Naive B cell (primary cell): ENCODE measurements at regions not wholly inside any gene's neighbourhood (a gene's known extent, or its start where the extent isn't known, plus 50 kb on each side); places are given as distances from the start of the nearest gene placed in this dataset.

Source experiments
- ATAC-seq, 2 donors: fragments of 150-1000 bp; cut with Tn5 transposase; 2 replicates each; pipeline ENCODE4 v1.10.0; 2021; ENCODE audit warnings: low read depth in 2 of 2, mild to moderate bottlenecking in 2 of 2, moderate library complexity in 2 of 2
- DNase-seq: peaks from one replicate; pipeline ENCODE4 v3.0.0; 2022
- H3K27ac Mint-ChIP-seq, 6 donors: one replicate each; pipeline ENCODE4 v1.8.0; 2020 to 2022; ENCODE audit warnings: mild to moderate bottlenecking in 6 of 6, mixed read lengths in 6 of 6, moderate library complexity in 5 of 6, inconsistent platforms in 2 of 6
- H3K27me3 Mint-ChIP-seq, 3 donors: one replicate each; pipeline ENCODE4 v1.8.0; 2021 to 2022; ENCODE audit warnings: mixed read lengths in 3 of 3, mild to moderate bottlenecking in 1 of 3
- H3K36me3 Mint-ChIP-seq, 2 donors: one replicate each; pipeline ENCODE4 v1.8.0; 2020 to 2022; ENCODE audit warnings: mixed read lengths in 2 of 2, inconsistent platforms in 1 of 2, mild to moderate bottlenecking in 1 of 2
- H3K4me1 Mint-ChIP-seq, 3 donors: one replicate each; pipeline ENCODE4 v1.8.0; 2020 to 2022; ENCODE audit warnings: mixed read lengths in 3 of 3, inconsistent platforms in 1 of 3, mild to moderate bottlenecking in 1 of 3, moderate library complexity in 1 of 3
- H3K4me3 Mint-ChIP-seq, 8 donors: one replicate each; pipeline ENCODE4 v1.8.0; 2020 to 2022; ENCODE audit warnings: mild to moderate bottlenecking in 8 of 8, mixed read lengths in 8 of 8, moderate library complexity in 8 of 8, inconsistent platforms in 2 of 8
- H3K9me3 Mint-ChIP-seq, 7 donors: one replicate each; pipeline ENCODE4 v1.8.0; 2020 to 2022; ENCODE audit warnings: mixed read lengths in 7 of 7, mild to moderate bottlenecking in 5 of 7, inconsistent platforms in 2 of 7, moderate library complexity in 1 of 7

DNA sequence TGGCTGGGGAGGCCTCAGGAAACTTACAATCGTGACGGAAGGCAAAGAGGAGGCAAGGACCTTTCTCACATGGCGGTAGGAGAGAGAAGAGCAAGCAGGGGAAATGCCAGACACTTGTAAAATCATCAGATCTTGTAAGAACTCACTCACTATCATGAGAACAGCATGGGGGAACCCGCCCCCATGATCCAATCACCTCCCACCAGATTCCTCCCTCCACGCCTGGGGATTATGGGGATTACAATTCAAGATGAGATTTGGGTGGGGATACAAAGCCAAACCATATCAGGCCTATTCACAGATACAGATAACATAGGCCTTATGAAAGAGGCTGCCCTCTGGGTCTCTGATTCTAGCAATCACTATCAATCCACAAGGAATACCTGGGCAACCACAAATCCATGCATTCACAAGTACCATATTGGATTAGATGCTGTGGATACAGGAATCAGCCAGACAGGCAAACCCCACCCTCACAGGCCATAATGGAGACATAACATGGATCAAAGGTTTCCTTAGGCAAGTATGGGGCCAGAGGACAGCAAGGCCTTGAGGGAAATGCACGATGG, 284.9 kb downstream of the SOX9 start:
- Mint-ChIP-seq H3K36me3 (no peaks in the 10 kb centered on the region), H3K4me3 (no peak overlapping the region), H3K27me3 (no peaks in the 10 kb centered on the region), H3K27ac (peak overlapping the region in 1 of 6 donors; percentile 19), H3K4me1 (no peaks in the 10 kb centered on the region), H3K9me3 (peaks cover 0 to 8% (median 2%) of the 10 kb centered on the region in 7 donors)
- ATAC-seq, result no peak
- DNase-seq, result no peak

DNA sequence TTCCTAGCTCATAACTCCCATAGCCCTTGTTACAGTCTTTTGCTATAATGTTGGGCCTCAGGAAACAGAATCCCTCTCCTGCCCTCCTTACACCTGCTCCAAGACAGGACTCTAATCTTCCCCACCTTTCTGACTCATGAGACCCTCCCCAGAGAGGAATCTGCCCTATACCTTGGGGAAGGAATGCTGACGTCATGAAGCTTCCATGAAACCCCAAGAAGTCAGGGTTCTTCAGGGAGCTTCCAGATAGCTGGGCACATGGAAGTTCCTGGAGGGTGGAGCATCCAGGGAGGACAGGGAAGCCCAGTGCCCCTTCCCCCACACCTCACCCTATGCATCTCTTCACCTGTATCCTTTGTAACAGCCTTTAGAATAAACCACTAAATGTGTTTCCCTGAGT, 285.7 kb downstream of the SOX9 start:
- H3K27ac Mint-ChIP-seq, result no peak overlapping the region
- H3K4me1 Mint-ChIP-seq, result no peaks in the 10 kb centered on the region
- H3K27me3 Mint-ChIP-seq, result peaks cover 0 to 3% (median 0%) of the 10 kb centered on the region in 3 donors
- ATAC-seq (no peak), DNase-seq (no peak)
- no peaks in the 10 kb centered on the region for H3K36me3 Mint-ChIP-seq
- peaks cover 0 to 5% (median 3%) of the 10 kb centered on the region in 7 donors for H3K9me3 Mint-ChIP-seq
- H3K4me3 Mint-ChIP-seq, result no peak overlapping the region

DNA sequence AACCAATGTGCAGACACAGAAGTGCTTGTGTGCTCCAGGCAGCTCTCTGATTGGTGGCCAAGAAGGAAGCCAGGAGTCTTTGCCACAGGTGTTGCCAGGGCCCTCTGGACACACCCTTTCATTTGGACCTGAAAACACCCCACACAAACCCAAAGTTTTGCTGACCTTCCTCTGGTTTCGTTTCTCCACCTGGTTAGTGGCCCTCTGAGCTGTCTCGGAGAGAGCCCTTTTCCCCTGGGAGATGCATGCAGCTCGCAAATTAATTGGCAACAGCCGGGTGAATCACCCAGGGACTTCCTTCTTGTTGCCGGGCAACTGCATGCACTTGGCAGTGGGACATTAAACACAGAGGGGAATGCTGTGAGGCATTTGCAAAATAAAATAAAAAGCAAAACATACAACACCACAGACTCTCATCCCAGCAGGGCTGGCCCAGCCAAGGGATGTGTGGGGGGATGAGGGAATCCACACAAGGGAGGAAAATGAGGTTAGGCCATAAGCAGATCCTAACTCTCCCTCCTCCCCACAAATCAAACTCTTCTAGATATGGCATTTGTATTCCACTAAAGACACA, 286.6 kb downstream of the SOX9 start:
- no peak for DNase-seq
- Mint-ChIP-seq H3K27ac (no peak overlapping the region), H3K4me3 (no peak overlapping the region), H3K9me3 (peaks cover 0 to 4% (median 2%) of the 10 kb centered on the region in 7 donors), H3K36me3 (no peaks in the 10 kb centered on the region), H3K27me3 (peaks cover 0 to 3% (median 0%) of the 10 kb centered on the region in 3 donors), H3K4me1 (no peaks in the 10 kb centered on the region)
- ATAC-seq, result no peak

DNA sequence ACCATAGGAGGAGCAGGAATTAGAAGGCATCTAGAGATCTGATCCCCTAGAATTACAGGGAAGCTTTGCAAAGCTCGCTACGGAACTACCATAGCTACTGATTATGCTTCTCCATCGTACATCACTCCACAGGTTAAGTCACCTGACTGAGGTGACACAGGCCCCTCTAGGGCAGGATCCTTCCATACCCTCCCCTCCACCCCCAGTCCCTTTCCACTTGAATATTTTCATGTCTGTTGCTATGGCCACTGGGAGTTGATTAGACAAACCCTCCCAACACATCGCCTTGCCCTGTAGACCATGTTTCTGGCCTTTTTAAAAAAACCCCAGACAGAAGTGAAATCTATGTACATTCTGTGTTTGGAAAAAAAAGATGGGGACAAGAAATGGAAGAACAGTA, 287.1 kb downstream of the SOX9 start:
- ATAC-seq (no peak), DNase-seq (no peak)
- Mint-ChIP-seq H3K36me3 (no peaks in the 10 kb centered on the region), H3K9me3 (peaks cover 0 to 8% (median 4%) of the 10 kb centered on the region in 7 donors), H3K27me3 (peaks cover 0 to 3% (median 0%) of the 10 kb centered on the region in 3 donors), H3K4me3 (no peak overlapping the region), H3K27ac (no peak overlapping the region), H3K4me1 (no peaks in the 10 kb centered on the region)

DNA sequence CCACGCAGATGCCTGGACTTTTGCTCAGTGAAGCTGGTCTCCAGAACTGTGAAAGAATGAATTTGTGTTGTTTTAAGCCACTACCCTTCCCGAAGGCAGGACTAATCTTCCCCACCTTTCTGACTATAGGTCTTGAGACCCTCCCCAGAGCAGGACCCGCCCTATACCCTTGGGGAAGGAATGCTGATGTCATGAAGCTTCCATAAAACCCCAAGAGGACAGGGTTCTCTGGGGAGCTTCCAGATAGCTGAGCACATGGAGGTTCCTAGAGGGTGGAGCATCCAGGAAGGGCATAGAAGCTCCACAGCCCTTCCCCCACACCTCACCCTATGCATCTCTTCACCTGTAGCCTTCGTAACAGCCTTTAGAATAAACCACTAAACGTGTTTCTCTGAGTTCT, 287.8 kb downstream of the SOX9 start:
- DNase-seq, result no peak
- Mint-ChIP-seq H3K4me1 (no peaks in the 10 kb centered on the region), H3K27ac (no peak overlapping the region), H3K27me3 (peaks cover 0 to 3% (median 0%) of the 10 kb centered on the region in 3 donors), H3K9me3 (peaks cover 0 to 11% (median 4%) of the 10 kb centered on the region in 7 donors), H3K4me3 (no peak overlapping the region), H3K36me3 (no peaks in the 10 kb centered on the region)
- ATAC-seq, result no peak

DNA sequence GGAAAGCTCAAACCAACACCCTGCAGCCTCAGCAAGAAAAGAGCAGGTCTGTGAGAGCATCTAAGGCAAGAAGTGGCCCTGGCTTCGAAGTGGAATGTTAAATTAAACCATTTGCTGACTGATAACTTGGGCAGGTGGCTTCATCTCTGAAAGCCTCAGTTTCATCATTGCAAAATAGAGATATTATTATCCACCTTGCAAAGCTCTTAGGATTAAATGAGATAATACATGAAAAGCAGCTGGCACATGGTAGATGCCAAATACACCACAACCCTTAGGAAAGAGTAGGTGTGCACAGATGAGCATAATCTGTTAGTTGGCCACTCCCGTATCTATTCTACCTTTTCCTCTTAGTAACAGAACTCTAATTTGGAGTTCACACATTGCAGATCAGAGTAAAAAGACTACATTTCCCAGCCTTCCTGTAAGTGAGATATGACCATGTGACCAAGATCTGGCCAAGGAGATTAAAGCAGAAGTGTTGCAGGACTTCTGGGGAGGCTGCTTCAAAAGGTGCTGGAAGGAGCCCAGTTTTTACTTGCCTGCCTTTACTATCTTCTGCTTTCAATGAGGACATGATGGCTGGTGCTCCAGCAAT, 288.7 kb downstream of the SOX9 start:
- Mint-ChIP-seq H3K9me3 (peaks cover 0 to 11% (median 5%) of the 10 kb centered on the region in 7 donors), H3K27ac (no peak overlapping the region), H3K36me3 (no peaks in the 10 kb centered on the region), H3K4me1 (no peaks in the 10 kb centered on the region), H3K4me3 (peak overlapping the region in 1 of 8 donors; percentile 52), H3K27me3 (peaks cover 0 to 3% (median 0%) of the 10 kb centered on the region in 3 donors)
- ATAC-seq, result no peak
- DNase-seq, result no peak

DNA sequence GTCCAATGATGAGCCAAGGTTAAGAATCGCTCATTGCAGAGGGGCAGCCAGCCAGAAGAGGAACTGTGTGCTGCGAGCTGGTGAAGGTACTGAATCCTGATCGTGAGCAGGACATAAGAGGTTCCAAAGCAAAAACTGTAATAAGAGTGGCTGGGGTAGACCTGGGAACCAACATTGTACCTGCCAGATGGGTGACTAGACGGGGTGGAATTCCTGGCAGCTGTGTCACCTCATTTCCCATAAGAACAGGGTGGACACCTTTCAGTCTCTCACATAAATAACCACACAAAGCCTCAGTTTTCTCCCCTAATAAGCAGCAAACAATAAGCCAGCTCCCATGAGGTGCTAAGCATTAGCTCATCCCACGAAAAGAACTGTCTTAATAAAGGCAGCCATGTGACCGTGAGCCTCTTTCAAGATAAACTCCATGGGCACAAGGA, 290.3 kb downstream of the SOX9 start:
- Mint-ChIP-seq H3K36me3 (peaks cover 0 to 6% of the 10 kb centered on the region in 2 donors), H3K4me3 (no peak overlapping the region), H3K27me3 (peaks cover 0 to 3% (median 0%) of the 10 kb centered on the region in 3 donors), H3K27ac (no peak overlapping the region), H3K4me1 (no peaks in the 10 kb centered on the region), H3K9me3 (peaks cover 0 to 21% (median 5%) of the 10 kb centered on the region in 7 donors)
- DNase-seq (no peak), ATAC-seq (no peak)

DNA sequence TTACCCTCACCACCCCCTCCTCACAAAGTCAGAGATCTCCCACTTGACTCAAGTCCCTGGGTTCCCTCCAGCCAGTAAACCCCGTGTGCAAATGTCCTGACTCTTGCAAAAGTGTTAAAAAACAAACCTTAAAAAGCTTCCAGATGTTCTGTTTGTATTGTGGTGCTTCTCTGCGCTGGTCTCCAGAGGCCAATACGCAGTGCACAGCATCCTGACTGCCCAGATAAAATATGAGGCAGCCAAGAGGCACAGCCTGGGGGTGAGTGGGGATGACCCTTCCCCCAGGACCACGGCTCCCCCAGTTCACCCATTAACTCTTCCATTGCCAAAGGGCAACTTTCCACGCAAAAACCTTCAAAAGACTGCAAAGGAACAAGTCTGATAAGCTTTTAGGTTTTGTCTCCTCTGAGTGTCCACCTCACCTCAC, 291.8 kb downstream of the SOX9 start:
- H3K4me3 Mint-ChIP-seq, result no peak overlapping the region
- no peaks in the 10 kb centered on the region for H3K4me1 Mint-ChIP-seq
- no peak for ATAC-seq

DNA sequence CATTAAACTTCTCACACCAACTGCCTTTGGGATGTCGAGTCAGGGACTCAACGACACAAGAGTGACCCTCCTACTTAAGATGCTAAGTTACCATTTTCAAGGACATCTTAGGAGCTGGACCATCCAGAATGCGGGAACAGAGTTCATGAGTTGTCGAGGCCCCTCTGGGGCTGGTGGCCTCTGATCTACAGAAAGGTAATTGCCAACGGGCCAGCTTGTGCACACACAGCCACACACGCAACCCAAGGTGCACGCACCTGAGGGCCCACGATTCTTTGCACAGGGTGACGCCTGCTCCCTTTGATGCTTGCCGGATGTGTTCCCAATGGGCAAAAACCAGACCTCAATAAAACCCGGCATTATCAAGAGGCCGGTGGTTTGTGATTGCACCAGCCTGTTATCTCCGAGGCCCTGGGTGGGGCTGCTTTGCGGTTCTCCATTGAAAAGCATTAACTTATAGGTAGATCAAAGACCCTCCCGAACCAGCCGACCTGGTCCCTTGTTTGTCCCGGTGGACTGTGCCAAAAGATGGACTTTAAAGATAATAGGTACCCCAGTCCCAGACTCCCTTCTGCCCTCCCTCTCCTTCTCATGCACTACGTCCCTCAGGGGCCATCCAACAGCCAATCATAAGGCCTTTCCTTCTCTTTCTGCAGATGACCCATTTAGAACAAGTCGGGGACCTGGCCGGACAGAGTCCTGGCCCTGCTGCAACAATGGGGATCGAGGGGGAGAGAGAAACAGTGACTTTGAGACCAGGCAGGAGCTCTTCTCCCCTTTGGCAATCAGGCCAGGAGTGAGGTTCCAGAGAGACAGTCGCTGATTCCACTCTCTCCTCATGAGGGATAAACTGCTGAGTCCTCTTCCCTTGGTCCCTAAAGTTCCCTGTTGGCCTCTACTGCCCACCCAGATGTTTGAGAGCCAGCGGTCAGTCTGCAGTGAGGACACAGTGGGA, 292.5 kb downstream of the SOX9 start:
- Mint-ChIP-seq H3K4me3 (no peak overlapping the region), H3K4me1 (no peaks in the 10 kb centered on the region), H3K9me3 (peaks cover 7 to 32% (median 10%) of the 10 kb centered on the region in 7 donors), H3K36me3 (peaks cover 0 to 14% of the 10 kb centered on the region in 2 donors), H3K27me3 (peaks cover 0 to 3% (median 0%) of the 10 kb centered on the region in 3 donors), H3K27ac (no peak overlapping the region)
- DNase-seq (no peak), ATAC-seq (no peak)

More for the DNA sequence above, 291.8 kb downstream of the SOX9 start:
- peaks cover 0 to 3% (median 0%) of the 10 kb centered on the region in 3 donors for H3K27me3 Mint-ChIP-seq
- H3K9me3 Mint-ChIP-seq, result peaks cover 5 to 28% (median 8%) of the 10 kb centered on the region in 7 donors
- no peak overlapping the region for H3K27ac Mint-ChIP-seq
- DNase-seq, result no peak
- H3K36me3 Mint-ChIP-seq, result peaks cover 0 to 11% of the 10 kb centered on the region in 2 donors

DNA sequence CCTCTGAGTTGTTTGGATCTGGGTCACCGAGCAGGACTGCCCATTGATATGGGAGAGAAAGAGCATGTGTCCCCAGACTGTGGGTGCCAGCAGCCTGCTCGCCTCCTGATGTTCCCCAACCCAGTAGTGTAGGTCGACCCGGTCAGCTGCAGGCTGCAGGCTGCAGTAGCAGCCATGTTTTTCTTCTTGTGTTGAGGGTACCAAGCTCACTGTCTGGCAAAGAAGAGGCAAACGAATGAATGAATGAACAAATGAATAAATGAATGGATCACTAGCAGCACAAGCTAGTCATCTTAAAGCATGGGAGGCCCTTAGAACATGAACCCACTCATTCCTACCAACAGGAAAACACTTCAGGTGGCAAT, 293.2 kb downstream of the SOX9 start:
- H3K36me3 Mint-ChIP-seq, result peaks cover 0 to 15% of the 10 kb centered on the region in 2 donors
- DNase-seq, result no peak
- no peaks in the 10 kb centered on the region for H3K4me1 Mint-ChIP-seq
- no peak overlapping the region for H3K4me3 Mint-ChIP-seq
- H3K27me3 Mint-ChIP-seq, result peaks cover 0 to 7% (median 0%) of the 10 kb centered on the region in 3 donors
- ATAC-seq, result no peak
- H3K9me3 Mint-ChIP-seq, result peaks cover 10 to 37% (median 15%) of the 10 kb centered on the region in 7 donors
- no peak overlapping the region for H3K27ac Mint-ChIP-seq

DNA sequence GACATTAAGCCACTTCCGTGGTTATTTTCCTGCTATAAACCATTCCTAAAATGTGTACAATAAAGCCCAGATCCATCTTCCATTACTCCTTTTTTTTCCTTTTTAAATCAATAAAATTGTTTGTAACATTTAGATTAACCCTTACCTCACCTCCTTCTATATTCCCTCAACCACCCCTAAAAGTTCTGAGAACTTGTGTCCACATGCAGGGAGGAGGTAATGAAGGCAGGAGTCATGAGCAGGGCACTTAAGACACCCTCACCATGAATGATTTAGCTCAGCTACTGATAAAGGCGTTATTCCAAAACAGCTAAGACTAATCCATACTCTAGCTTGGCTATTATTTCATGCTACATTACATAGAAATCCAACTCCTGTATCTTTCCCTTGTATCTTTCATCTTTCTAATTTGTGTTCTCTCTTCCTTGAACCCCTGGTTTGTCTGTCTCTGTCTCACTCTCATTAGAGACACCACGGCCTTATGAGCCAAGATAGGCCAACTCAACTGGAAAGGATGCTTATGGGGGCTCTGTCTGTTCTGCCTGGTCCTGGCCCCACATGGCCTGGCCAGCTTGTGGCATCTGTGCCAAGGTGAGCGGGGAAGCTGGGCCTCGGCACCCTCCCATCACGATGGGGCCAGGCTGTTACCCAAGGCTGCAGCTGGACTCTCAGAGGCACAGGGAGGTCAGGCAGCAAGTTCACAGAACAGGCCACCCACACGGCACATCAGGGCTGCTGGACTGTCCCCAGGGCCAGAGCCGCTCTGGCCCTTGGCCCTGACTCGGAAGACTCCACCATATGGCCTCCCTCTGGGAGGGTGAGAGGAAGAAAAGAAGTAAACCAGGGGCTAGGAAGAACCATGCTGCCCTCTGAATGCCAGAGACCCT, 294.4 kb downstream of the SOX9 start:
- H3K36me3 Mint-ChIP-seq, result peaks cover 0 to 15% of the 10 kb centered on the region in 2 donors
- ATAC-seq (no peak), DNase-seq (no peak)
- H3K4me1 Mint-ChIP-seq, result no peaks in the 10 kb centered on the region
- H3K9me3 Mint-ChIP-seq, result peaks cover 10 to 39% (median 15%) of the 10 kb centered on the region in 7 donors
- H3K4me3 Mint-ChIP-seq, result no peak overlapping the region
- H3K27me3 Mint-ChIP-seq, result peaks cover 0 to 9% (median 0%) of the 10 kb centered on the region in 3 donors
- H3K27ac Mint-ChIP-seq, result no peak overlapping the region

DNA sequence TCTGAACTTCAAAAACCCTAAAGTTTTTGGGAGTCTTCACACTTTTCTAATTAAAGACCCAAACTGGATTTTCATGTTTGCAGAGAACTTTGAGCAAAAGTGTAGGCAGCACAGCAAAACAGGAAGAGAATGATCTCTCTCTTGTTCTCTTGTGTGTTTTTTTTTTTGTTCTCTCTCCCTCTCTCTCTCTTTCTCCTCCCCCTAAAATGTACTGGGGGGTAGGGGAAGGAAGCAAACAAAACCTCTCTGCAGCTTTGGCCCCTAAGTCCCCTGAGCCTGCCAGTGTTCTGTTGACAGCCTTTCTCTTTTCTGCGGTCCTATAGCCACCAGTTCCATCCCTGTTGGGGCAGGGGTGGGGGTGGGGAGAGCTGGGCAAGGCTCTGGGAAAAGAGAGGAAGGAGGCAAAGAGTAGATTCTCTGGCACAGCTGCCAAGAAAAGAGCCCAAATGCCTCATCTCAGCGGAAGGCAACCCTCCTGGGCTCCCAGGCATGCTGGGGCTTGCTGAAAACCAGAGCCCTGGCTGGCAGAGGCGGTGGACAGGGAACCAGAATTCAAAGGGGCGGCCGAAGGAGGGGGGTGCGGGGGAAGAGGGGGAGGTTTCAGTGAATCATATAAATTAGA, 295.3 kb downstream of the SOX9 start:
- ATAC-seq (no peak), DNase-seq (no peak)
- H3K4me1 Mint-ChIP-seq, result no peaks in the 10 kb centered on the region
- H3K9me3 Mint-ChIP-seq, result peaks cover 10 to 38% (median 15%) of the 10 kb centered on the region in 7 donors
- H3K36me3 Mint-ChIP-seq, result peaks cover 0 to 15% of the 10 kb centered on the region in 2 donors
- peak overlapping the region in 1 of 8 donors; percentile 35 for H3K4me3 Mint-ChIP-seq
- peaks cover 0 to 9% (median 0%) of the 10 kb centered on the region in 3 donors for H3K27me3 Mint-ChIP-seq
- no peak overlapping the region for H3K27ac Mint-ChIP-seq
